Smooth muscle cell (in vitro differentiated cells): ENCODE measurements at regions not wholly inside any gene's neighbourhood (a gene's known extent, or its start where the extent isn't known, plus 50 kb on each side); places are given as distances from the start of the nearest gene placed in this dataset.
A peak's percentile ranks its signal among the peaks of the same experiment; 100 is the strongest.

Experiments
- DNase-seq: peaks from one replicate; lab custom pipeline; 2025; ENCODE audit not compliant: unreplicated experiment; lab: John Stamatoyannopoulos, UW
- H2AFZ ChIP-seq: fragments of 200-600 bp; sonication (generic); 2 replicates; pipeline ENCODE4 v1.6.0; 2016; ENCODE audit warnings: antibody characterized with exemption, low read depth, mild to moderate bottlenecking
- H3F3A ChIP-seq: fragments of 200-600 bp; sonication (generic); 2 replicates; pipeline ENCODE4 v1.6.0; 2017; ENCODE audit warnings: antibody characterized with exemption, low read depth
- H3K27ac ChIP-seq: fragments of 200-600 bp; sonication (generic); 2 replicates; pipeline ENCODE4 v1.5.1; 2016; ENCODE audit warnings: low read depth, mild to moderate bottlenecking
- H3K27me3 ChIP-seq: fragments of 200-600 bp; sonication (generic); 2 replicates; pipeline ENCODE4 v1.6.1; 2016; ENCODE audit warnings: low read depth, mild to moderate bottlenecking
- H3K36me3 ChIP-seq: fragments of 200-600 bp; sonication (generic); 2 replicates; pipeline ENCODE4 v1.5.1; 2016; ENCODE audit warnings: low read depth
- H3K4me1 ChIP-seq: fragments of 200-600 bp; sonication (generic); 2 replicates; pipeline ENCODE4 v1.5.1; 2016; ENCODE audit warnings: low read depth
- H3K4me2 ChIP-seq: fragments of 200-600 bp; sonication (generic); 2 replicates; pipeline ENCODE4 v1.6.0; 2016; ENCODE audit warnings: mild to moderate bottlenecking
- H3K4me3 ChIP-seq: fragments of 200-600 bp; sonication (generic); 2 replicates; pipeline ENCODE4 v1.5.1; 2016; ENCODE audit warnings: mild to moderate bottlenecking
- H3K79me2 ChIP-seq: fragments of 200-600 bp; sonication (generic); 2 replicates; pipeline ENCODE4 v1.6.0; 2016; ENCODE audit warnings: low read depth, mild to moderate bottlenecking
- H3K9ac ChIP-seq: fragments of 200-600 bp; sonication (generic); 2 replicates; pipeline ENCODE4 v1.6.0; 2016; ENCODE audit warnings: low read depth
- H3K9me3 ChIP-seq: fragments of 200-600 bp; sonication (generic); replicated peaks from 2 replicates; pipeline ENCODE4 v1.5.1; 2016; ENCODE audit warnings: low read depth
- H4K20me1 ChIP-seq: fragments of 200-600 bp; sonication (generic); 2 replicates; pipeline ENCODE4 v1.6.0; 2016; ENCODE audit warnings: low read depth
- WGBS: methylation state at CpG from one replicate; pipeline ENCODE4 v1.1.7; 2016; ENCODE audit warnings: low lambda C conversion rate; 5-methylcytosine and 5-hydroxymethylcytosine counted together
- TF ChIP-seq, protein P1 (sequence below): fragments of 200-600 bp; sonication (generic); IDR thresholded peaks from 2 replicates; pipeline ENCODE4 v1.5.1; 2017; ENCODE audit warnings: borderline replicate concordance, mild to moderate bottlenecking, antibody characterized with exemption; ENCODE audit not compliant: insufficient read depth, poor library complexity, severe bottlenecking

DNA sequence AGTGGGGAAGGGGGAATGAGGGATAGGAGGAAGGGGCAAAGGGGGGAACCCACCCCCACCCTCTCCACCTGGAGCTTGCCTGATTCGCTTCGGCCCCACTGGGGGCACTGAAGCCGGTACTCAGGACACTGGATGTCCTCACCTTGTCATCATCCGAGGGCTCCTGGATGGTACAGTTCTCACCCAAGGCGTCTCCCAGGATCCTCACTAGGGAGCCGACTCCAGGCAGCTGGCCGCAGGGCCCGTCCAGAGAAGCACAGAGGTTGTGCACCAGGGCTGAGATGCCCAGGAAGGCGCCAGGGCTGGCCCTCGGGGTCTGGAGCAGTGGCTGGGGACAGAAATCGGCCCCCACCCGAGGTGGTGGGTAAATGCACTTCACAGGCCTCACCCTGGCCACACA, 92.3 kb downstream of the LITAF start:
- H3K36me3 ChIP-seq = no peaks in the 10 kb centered on the region
- H3F3A ChIP-seq = peaks cover 16% of the 10 kb centered on the region
- H3K4me2 ChIP-seq = no peak overlapping the region
- H4K20me1 ChIP-seq = no peaks in the 10 kb centered on the region
- no peak overlapping the region for H2AFZ ChIP-seq
- H3K4me1 ChIP-seq = peaks cover 13% of the 10 kb centered on the region
- no peak for DNase-seq
- H3K4me3 ChIP-seq = no peak overlapping the region
- H3K27ac ChIP-seq = no peak overlapping the region
- H3K27me3 ChIP-seq = no peaks in the 10 kb centered on the region
- no peak overlapping the region for H3K9ac ChIP-seq
- TF ChIP-seq, protein P1, sequence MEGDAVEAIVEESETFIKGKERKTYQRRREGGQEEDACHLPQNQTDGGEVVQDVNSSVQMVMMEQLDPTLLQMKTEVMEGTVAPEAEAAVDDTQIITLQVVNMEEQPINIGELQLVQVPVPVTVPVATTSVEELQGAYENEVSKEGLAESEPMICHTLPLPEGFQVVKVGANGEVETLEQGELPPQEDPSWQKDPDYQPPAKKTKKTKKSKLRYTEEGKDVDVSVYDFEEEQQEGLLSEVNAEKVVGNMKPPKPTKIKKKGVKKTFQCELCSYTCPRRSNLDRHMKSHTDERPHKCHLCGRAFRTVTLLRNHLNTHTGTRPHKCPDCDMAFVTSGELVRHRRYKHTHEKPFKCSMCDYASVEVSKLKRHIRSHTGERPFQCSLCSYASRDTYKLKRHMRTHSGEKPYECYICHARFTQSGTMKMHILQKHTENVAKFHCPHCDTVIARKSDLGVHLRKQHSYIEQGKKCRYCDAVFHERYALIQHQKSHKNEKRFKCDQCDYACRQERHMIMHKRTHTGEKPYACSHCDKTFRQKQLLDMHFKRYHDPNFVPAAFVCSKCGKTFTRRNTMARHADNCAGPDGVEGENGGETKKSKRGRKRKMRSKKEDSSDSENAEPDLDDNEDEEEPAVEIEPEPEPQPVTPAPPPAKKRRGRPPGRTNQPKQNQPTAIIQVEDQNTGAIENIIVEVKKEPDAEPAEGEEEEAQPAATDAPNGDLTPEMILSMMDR = no peak
- no peaks in the 10 kb centered on the region for H3K9me3 ChIP-seq
- WGBS = 90% methylated on average over 12 of the region's 12 CpGs
- no peaks in the 10 kb centered on the region for H3K79me2 ChIP-seq

DNA sequence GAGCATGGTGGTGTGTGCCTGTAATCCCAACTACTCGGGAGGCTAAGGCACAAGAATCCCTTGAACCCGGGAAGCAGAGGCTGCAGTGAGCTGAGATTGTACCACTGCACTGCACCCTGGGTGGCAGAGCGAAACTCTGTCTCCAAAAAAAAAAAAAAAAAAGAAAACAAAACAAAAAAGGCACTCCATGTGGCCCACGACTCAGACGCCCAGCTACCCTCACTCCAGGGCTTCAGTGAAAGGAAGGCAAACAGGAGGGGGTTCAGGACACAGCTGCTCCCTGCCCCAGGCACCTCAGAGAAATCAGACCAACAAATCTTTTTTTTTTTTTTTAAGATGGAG, 91.7 kb downstream of the LITAF start:
- Histone ChIP-seq H3K4me3 (no peak overlapping the region), H3K27me3 (no peaks in the 10 kb centered on the region), H4K20me1 (no peaks in the 10 kb centered on the region), H3F3A (peaks cover 16% of the 10 kb centered on the region), H3K36me3 (no peaks in the 10 kb centered on the region), H3K79me2 (no peaks in the 10 kb centered on the region), H3K27ac (peak overlapping the region; percentile 47), H3K9me3 (no peaks in the 10 kb centered on the region), H3K4me1 (peaks cover 13% of the 10 kb centered on the region), H2AFZ (no peak overlapping the region), H3K9ac (no peak overlapping the region), H3K4me2 (no peak overlapping the region)
- 78% methylated on average over 5 of the region's 5 CpGs for WGBS
- TF ChIP-seq, protein P1 = no peak
- no peak for DNase-seq
